ENCODE measurements at regions not wholly inside any gene's neighbourhood (a gene's known extent, or its start where the extent isn't known, plus 50 kb on each side); places are given as distances from the start of the nearest gene placed in this dataset.
"Not testable (repeated sequence)": the region's sequence is repeated elsewhere in the genome, so short reads cannot be mapped to it uniquely, and the experiment has no call there.

GRCh38 chr5:82754036-82754746, 323.0 kb downstream of the TMEM167A start:
- no peak for DNase-seq (ENCODE audit: low read depth)

DNA sequence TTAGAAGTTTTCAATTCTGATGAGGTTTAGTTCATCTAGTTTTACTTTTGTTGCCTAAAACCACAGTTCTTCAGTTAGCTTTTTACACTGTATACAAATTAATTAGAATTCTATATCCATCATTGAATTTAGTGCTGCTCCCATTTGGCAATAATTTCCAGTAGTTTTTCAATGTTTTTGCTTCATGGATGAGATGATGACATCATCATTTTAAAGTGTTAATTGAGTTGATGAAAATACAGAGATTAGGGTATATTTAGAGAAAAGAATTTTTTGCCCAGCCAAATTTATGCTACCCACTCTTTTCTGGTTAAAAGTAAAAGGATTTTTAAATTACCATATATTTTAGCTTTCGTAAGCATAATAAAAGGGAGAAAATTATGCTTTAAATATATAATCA, 323.8 kb downstream of the TMEM167A start:
- no peak for DNase-seq (ENCODE audit: low read depth)

- DNase-seq (ENCODE audit: low read depth) = no peak
These were observed 327.8 kb downstream of the TMEM167A start for GRCh38 chr5:82749461-82749820.

- no peak for DNase-seq (ENCODE audit: low read depth)
These were observed 328.3 kb downstream of the TMEM167A start for GRCh38 chr5:82748688-82749460.

DNA sequence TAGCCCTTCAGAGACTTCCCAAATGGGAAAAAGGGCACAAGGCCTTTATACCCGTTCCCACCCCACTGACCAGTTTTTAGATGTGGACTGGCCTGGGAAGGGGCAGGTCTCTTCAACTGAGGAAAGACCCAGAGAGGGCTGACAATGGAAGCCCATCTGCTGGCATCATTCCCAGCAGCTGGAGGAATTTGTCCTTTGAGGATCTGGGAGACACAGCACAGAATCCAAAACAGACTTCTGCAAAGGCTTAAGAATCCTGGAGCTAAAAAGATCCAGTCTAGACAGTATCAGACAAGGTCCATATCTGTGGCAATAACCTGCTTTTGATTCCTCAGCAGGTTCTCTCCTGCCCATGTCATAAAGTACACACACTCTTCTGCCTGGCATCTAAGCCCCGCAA, 329.2 kb downstream of the TMEM167A start:
- no peak for DNase-seq (ENCODE audit: low read depth)

DNA sequence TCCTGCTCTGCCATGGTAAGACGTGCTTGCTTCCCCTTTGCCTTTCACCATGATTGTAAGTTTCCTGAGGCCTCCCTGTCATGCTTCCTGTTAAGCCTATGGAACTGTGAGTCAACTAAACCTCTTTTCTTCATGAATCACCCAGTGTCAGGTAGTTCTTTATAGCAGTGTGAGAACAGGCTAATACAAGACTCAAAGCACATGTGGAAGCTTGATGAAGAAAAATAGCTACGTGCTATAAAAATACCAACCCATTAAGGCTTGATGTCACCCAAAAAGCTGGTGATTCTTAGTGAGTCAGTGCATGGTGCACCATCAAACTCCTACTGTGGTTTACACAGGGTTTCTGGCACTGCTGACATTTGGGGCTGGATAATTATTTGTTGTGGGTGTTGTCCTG, 332.2 kb downstream of the TMEM167A start:
- no peak for DNase-seq (ENCODE audit: low read depth)

GRCh38 chr5:82738681-82739269, 338.4 kb downstream of the TMEM167A start:
- no peak for DNase-seq (ENCODE audit: low read depth)

DNA sequence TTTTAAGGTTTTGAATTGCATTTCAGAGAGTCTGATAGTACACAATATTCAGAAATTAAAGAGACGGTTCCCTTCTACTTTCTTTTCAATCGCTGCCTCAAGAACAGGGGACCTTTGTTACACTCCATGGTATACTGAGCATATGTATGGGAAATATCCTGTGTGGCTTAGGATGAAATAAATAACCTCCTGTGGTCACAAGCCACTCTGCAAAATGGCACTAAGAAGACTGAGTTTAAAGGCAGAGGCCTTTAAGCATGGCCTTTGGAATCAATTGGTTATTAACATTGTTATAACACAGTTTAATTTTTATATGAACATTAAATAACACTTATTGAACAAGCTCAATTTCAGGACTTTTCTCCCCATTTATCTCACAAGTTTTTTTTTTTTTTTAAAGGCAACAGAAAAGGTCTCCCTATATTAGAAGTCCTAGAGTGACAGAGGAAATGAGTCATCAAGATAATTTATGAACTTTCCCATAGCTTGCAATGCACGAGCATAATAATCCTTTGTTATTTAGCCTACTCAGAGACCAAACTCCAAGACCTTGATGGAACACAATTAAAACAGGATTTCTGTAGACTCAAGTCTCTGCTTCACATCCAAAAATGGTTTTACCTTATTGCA, 341.9 kb downstream of the TMEM167A start:
- no peak for DNase-seq (ENCODE audit: low read depth)

GRCh38 chr5:82734347-82734746, 342.8 kb downstream of the TMEM167A start:
- no peak for DNase-seq (ENCODE audit: low read depth)

GRCh38 chr5:82730913-82731312, 346.3 kb downstream of the TMEM167A start:
- no peak for DNase-seq (ENCODE audit: low read depth)

DNA sequence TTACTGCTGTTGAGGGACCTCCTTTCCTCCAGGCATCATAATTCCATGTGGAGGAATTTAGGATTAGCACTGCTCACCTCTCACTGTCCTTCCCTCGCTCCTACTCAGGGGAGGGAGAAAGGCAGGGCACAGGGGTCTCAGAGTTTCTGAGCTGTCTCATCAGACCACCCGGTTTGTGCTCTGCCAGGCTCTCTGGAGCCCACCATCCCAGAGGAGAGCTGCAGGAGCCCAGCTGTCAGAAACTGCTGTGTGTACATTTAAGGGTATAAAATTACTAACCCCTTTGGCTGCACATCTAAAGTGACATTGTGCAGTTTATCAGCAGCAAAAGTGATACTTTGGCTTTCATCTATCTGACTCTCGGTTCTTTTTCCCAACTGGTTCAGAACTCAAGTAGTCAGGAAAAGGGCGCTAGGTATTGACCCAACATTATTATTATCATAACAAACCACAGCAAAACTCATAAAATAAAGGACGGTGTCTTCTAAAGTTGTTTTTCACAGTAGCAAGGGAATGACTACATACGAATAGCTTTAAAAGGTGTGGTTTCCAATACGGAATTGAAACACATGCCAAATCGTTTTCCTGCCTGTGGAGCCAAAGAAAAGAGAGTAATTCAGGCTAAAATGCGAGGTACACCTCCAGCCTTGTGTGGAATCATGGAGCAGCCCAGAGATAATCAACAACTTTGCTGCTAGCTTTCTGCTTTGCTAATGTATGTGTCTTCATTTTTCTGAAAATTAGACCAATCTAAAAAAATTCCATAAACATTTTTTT, 348.1 kb downstream of the TMEM167A start:
- DNase-seq (ENCODE audit: low read depth) = no peak

DNA sequence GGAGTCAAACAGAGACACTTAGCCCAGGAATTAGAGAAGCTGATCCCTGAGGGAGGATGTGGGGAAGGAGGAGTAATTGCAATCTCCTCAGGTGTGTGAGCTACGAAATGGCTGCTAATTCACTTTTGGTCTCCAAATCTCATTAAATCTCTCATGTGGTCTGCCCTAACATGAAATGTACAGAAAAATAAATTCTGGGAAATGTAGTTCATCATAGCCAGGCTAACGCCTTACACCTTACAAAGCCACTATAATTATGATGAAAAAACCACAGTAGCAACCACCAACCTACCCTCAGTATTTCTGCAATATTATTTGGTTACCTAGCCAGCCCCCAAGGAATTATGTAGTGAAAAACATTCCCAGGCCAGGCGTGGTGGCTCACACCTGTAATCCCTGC, 354.0 kb downstream of the TMEM167A start:
- no peak for DNase-seq (ENCODE audit: low read depth)

DNA sequence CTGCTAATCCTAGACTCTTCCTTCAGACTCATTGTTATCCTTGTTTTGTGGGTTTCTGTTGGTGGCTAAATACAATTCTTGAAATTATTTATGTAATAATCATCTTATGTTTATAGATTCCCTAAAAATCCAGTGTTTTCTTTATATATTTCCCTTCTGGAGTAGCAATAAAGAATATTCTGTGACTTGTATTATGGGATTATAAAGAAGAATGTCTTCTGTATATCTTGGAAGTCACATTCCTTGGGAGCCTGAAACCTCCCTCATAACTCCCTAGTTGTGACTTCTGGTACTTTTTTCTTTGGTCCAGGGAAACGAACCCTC, 356.1 kb downstream of the TMEM167A start:
- DNase-seq (ENCODE audit: low read depth) = no peak

DNA sequence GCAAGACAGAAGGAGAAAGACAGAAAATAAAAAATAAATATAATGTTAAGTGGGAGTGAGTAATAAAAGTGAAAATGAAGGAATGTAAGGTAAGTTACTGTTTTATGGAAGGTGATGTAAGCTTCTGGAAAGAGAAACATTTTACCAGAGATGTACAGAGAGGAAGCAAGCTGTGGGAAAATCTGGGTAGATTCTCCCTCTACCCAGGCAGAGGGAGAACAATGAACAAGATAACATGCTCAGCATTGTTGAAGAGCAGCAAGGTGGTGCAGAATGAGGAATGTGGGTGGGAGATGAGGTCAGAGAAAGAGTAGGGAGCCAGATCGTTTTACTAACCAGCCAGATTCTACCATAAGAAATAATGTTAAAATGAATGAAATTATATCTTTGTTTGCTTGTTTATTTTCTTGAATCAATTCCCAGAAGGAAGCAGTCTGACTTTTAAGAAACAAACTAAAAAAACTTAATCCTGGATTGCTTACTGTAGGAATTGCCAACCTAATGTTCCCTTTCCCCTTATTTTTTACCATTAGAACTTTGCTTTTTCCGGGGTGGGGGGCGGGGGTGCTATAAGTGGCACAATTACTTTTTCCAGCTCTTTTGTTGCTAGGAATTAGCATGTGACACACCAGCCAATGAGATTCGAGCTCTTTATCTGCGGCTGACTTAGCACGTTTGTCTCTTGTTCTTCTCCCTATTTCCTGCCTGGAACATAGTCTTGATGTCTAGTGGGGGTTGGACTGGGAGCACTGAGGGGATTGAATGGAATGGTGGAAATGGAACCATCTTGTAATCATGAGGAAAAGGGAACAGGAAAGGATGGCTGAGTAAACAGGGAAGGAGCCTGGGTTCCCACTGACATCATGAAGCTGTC, 356.7 kb downstream of the TMEM167A start:
- DNase-seq (ENCODE audit: low read depth) = no peak

- no peak for DNase-seq (ENCODE audit: low read depth)
These were observed 357.8 kb downstream of the TMEM167A start for GRCh38 chr5:82719368-82719767.

- no peak for DNase-seq (ENCODE audit: low read depth)
These were observed 359.5 kb downstream of the TMEM167A start for GRCh38 chr5:82717738-82718137.

- DNase-seq (ENCODE audit: low read depth) = not testable (repeated sequence)
These were observed 362.5 kb downstream of the TMEM167A start for GRCh38 chr5:82714732-82715131.

GRCh38 chr5:82713811-82714210, 363.4 kb downstream of the TMEM167A start:
- no peak for DNase-seq (ENCODE audit: low read depth)

DNA sequence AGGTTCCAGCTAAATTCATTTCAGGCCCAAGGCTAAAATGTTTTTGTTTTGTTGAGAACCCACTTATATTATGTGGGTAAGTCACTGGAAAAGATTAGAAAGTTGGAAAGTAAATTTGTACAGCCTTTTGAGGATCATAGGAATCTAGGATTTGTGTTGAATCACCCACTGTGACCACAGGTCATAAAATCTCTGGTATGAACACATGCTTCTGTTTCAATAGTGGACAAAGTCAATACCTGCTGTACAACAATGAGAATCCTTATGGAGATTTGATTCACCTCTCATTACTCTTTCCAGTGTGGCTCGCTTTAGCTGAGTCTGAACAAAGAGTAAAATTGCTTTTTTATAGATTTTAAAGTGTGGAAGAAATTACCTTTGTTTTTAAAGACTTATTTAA, 369.5 kb downstream of the TMEM167A start:
- DNase-seq (ENCODE audit: low read depth) = no peak

- no peak for DNase-seq (ENCODE audit: low read depth)
These were observed 372.8 kb downstream of the TMEM167A start for GRCh38 chr5:82704381-82704780.

DNA sequence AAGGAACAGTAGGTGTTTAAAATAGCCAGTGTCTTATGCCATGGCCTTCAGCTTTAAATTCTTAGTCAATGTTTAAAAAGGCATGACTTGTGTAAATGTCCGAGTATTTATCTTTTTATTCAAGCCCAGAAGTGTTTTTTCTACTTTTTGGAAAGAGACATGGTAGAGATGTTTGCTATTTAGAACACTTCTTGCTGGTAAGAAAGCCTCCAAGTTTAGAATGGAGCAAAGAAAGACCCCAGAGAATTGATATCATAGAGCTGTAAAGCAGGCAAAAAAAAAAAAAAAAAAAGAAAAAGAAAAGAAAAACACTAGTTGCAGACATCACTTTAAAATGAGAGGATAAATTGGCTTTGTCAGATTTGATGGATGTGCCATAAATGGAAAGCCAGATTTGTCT, 375.1 kb downstream of the TMEM167A start:
- no peak for DNase-seq (ENCODE audit: low read depth)

Measured in activated T-helper 1 cell treated with Interleukin-2 at 50 U/mL for 16 hours (primary cell).